CD4-positive, alpha-beta T cell treated with Interferon alpha-2 for 1 hour (primary cell): ENCODE measurements at regions not wholly inside any gene's neighbourhood (a gene's known extent, or its start where the extent isn't known, plus 50 kb on each side); places are given as distances from the start of the nearest gene placed in this dataset.
"Not testable (repeated sequence)": the region's sequence is repeated elsewhere in the genome, so short reads cannot be mapped to it uniquely, and the experiment has no call there.

ENCODE experiments used
- DNase-seq, 2 donors: peaks; one replicate each; pipeline ENCODE4 v3.0.0-alpha.2; 2020 to 2022

DNA sequence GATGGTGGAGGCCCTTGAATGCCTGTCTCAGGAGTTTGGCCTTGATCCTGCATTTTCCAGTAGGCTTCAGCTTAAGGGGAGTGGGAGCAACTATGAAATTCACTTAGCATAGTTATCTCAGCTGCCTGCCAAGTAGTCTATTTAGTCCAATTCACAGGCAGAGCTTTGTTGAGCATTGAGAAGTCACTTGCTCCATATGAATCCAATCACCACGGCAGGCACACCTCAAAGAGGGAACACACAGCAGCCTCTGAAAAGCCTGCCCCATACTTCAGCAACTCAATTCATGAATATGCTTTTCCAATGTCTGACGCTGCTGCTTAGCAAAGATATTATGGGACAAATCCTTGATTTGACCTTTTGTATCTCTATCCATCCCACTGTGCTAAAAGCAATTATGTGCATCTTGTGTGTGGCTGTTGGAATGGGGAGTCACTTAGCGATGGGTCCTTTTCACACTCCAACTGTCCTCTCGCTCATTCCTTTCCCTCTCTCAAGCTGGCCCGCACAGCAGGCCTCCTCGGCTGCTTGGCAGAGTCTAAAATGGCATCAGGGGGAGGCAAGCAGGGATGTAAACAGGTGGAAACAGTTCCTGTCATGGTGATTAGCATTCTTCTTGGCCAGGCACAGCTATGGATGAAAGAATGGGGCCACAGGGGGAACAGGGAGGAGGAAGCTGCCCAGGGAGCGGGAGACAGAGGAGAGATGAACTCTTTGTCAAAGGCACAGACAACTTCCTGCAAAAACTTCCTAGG is 56.0 kb upstream of the LRPPRC start:
- no peak for DNase-seq

DNA sequence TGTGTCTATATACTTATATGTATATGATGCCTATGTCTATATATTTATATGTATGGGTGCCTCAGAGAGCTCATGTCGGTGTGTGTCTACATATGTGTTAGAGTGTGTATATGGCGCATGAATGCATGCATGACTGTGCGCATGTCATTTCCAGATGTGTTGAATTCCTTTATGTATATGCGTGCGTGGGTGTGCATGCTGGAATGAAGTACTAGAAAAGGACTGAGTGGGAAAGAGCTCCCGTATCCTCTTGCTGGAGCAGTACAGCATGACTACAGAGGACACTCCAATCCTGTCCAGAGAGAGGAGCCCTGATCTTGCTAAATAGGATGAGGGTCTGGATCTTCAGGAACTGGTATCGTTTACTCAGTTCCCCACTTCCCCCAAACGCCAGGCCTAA is 56.8 kb upstream of the LRPPRC start:
- no peak for DNase-seq

DNA sequence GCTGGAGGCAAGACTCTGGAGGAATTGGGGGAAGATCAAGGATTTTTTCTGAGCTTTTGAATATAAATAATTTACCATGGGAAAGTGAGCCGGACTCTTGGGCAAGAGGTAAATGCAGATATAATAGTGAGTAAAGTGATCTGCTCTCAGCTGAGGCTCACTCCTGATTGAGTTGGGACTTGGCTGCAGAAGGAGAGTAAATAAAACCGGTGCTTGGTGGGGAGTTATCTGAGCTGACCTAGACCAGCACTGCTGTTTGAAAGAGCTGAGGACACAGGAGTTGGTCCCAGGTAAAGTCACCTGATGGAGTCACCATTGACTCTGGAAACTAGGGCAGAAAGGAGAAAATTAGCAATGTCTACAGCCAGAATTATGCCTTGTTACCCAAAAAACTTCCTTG is 57.3 kb upstream of the LRPPRC start:
- DNase-seq: no peak

DNA sequence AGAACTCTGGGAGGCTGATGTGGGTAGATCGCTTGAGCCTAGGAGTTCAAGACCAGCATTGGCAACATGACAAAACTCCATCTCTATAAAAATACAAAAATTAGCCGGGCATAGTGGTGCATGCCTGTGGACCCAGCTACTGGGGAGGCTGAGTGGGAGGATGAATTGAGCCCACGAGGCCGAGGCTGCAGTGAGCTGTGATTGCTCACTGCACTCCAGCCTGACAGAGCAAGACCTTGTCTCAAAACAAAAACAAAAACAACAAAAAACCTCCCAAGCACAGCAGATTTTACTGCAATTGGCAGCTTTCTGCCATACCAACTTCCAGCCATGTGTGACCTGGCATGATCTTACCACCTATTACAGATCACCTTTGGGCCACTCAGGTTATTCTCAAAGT is 57.7 kb upstream of the LRPPRC start:
- no peak for DNase-seq

DNA sequence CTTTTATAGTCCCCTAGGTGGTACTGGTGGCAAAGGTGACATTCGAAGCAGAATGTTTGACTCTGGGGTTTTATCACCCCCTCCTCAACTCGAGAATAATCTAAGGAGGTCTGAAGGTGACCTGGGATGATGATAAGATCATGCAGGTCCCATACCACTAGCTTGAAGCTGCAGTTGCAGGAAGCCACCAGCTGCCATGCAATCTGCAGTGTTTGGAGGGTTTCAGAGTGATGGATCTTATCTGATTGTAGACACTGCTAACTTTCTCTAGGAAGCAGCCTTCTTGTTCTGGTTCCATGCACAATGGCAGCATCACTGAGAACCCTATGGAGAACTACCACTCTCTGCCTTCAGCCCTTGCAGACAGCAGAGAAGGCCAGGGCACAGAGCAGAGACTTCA is 59.4 kb upstream of the LRPPRC start:
- no peak for DNase-seq

DNA sequence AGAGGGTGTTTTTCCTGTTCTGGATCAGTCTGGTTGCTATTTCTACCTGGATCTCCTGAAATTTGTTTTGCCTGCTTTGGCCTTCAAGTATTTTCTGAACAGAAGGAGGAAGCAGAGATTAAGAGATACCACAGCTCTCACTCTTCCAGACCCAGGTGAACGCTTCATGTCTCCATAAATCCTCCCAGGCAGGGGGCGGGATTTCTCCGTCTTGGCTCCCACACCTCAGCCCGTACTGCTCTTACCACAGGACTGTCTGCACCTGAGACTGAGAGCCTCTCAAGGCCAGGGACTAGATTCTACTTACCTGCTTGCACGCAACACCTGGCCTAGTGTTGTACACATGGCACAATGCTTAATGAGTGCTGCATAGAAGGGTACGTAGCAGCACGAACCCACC is 59.9 kb upstream of the LRPPRC start:
- no peak for DNase-seq

DNA sequence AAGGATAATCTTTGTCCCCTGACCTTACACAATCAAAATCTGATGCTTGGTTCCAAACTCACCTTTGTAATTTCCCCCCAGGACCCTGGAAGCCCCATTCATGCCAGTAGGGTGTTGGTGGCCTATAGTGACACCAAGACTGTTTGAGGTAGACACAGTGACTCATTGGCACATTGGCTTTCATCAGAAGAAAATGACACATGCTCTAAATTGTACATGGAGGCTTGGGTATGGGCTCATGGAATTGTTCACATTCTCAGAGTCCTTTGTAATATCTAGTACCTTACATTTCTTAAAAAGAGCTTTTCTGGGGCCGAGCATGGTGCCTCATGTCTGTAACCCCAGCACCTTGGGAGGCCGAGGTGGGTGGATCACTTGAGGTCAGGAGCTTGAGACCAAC is 61.2 kb upstream of the LRPPRC start:
- no peak for DNase-seq

DNA sequence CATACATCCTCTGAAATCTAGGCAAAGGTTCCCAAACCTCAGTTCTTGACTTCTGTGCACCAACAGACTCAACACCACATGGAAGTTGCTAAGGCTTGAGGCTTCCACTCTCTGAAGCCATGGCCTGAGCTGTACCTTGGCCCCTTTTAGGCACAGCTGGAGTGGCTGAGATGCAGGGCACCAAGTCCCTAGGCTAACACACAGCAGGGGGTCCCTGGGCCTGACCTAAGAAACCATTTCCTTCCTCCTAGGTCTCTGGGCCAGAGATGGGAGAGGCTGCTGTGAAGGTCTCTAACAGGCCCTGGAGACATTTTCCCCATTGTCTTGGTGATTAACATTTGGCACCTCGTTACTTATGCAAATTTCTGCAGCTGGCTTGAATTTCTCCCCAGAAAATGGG is 64.5 kb upstream of the LRPPRC start:
- not testable (repeated sequence) for DNase-seq

DNA sequence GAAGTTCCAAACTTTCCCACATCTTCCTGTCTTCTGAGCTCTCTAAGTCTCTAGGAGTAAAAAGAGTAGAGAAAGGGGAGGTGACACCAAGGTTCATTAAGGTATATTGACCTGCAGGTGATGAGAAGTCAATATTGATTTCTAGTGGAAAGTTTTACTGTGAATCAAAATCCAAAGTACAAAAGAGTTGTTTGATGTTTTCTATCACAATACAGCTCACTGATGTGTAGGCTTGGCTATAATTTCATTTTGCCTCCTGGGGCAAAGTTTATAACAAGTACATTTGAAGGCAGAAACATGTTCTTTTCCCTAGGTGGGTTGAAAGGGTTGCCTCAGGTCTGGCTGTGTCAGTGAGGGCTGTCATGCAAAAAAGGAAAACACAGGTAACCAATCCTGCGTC is 65.2 kb upstream of the LRPPRC start:
- no peak for DNase-seq

DNA sequence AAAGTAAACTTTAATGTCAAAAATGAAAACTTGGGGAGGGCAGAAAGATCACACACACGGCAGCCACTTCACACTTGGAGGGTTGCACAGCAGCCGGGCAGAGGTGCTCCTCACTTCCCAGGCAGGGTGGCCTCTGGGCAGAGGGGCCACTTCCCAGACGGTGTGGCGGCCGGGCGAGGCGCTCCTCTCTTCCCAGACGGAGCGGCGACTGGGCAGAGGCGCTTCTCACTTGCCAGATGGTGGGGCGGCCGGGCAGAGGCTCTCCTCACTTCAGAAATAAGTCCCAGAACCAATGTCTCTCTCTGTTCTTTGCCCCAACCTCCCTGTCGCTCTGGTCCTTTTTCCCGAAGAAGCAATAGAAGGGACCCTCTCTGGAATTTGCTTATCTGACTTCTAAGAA is 65.7 kb upstream of the LRPPRC start:
- no peak for DNase-seq

DNA sequence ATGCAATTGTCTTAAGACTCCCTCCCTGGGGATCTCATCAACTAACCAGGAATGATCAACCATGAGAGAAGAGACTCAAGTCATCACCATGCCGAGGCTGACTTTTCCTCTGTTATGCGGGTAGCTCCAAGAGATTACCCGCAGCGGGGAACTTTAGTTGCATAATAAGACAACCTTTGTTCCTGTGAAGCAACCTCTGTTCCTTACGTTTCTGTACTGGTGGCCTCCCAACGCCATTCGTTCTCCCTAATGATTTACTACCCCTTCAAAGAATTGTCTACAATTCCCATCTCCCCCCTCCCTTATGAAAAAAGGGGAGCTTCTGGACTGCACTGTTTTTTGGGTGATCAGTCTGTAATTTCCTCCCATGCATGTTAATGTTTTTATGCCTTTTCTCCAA is 66.1 kb upstream of the LRPPRC start:
- no peak for DNase-seq

DNA sequence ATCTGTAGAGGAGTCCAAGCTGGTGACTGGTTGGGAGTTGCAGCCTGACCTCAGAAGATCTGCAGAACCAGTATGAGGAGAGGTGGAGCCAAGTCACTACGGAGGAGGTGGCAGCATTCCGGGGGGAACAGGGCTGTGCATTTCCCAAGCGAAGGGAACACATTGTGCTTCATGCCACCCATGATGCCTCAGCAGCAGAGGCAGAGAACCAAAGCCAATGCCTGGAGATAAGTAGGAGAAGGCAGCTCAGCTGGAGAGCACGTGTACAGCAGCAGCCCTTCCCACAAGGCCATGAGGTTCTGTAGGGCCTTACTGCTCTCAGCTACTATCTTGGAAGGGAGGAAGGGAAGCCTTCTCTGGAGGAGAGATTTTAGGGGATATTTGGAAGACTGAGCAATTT is 67.2 kb upstream of the LRPPRC start:
- no peak for DNase-seq

DNA sequence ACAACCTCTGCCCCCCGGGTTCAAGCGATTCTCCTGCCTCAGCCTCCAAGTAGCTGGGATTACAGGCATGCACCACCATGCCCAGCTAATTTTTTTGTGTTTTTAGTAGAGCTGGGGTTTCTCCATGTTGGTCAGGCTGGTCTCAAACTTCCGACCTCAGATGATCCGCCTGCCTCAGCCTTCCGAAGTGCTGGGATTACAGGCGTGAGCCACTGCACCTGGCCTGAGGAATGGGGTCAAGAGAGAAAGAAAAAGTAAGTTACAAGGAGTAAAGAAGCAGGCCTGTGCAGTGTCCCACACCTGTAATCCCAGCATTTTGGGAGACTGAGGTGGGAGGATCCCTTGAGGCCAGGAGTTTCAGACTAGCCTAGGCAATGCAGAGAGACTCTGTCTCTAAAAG is 68.5 kb upstream of the LRPPRC start:
- DNase-seq: not testable (repeated sequence)

DNA sequence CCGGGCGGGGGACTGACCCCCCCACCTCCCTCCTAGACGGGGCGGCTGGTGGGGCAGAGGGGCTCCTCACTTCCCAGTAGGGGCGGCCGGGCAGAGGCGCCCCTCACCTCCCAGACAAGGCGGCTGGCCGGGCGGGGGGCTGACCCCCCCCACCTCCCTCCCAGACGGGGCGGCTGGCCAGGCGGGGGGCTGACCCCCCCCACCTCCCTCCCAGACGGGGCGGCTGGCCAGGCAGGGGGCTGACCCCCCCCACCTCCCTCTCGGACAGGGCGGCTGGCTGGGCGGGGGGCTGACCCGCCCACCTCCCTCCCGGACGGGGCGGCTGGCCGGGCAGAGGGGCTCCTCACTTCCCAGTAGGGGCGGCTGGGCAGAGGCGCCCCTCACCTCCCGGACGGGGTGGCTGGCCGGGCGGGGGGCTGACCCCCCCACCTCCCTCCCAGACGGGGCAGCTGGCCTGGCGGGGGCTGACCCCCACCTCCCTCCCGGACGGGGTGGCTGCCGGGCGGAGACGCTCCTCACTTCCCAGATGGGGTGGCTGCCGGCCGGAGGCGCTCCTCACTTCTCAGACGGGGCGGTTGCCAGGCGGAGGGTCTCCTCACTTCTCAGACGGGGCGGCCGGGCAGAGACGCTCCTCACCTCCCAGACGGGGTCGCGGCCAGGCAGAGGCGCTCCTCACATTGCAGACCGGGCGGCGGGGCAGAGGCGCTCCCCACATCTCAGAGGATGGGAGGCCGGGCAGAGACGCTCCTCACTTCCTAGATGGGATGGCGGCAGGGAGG is 71.4 kb upstream of the LRPPRC start:
- not testable (repeated sequence) for DNase-seq

DNA sequence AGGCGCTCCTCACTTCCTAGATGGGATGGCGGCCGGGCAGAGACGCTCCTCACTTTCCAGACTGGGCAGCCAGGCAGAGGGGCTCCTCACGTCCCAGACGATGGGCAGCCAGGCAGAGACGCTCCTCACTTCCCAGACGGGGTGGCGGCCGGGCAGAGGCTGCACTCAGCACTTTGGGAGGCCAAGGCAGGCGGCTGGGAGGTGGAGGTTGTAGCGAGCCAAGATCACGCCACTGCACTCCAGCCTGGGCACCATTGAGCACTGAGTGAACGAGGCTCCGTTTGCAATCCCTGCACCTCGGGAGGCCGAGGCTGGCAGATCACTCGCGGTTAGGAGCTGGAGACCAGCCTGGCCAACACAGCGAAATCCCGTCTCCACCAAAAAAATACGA is 72.0 kb upstream of the LRPPRC start:
- DNase-seq: not testable (repeated sequence)

DNA sequence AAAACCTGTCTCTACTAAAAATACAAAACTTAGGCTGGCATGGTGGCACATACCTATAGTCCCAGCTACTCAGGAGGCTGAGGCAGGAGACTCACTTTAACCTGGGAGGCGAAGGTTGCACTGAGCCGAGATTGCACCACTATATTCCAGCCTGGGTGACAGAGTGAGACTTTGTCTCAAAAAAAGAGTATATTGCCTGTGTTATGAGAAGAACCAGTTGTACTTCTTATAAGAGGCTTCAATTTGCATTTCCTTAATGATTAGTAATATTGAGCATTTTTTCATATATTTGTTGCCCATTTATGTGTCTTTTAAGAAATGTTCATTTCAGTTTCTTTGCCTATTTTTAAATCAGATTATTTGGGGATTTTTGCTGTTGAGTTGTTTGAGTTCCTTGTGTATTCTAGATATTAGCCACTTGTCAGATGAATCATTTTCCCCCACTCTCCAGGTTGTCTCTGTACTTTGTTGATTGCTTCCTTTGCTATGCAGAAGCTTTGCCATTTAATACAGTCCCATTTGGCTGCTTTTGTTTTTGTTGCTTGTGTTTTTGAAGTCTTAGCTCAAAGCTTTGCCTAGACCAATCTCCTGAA is 75.8 kb upstream of the LRPPRC start:
- DNase-seq: no peak

DNA sequence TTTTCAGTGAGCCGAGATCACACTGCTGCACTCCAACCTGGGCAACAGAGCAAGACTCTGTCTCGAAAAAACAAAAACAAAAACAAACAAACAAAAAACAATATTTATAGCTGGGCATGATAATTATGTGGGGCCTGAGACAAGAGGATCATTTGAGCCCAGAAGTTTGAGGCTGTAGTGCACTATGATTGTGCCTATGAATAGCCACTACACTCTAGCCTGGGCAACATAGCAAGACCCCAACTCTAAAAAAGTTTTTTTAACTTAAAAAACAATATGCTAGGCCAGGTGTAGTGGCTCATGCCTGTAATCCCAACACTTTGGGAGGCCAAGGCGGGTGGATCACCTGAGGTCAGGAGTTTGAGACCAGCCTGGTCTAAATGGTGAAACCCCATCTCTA is 77.9 kb upstream of the LRPPRC start:
- DNase-seq: not testable (repeated sequence)

DNA sequence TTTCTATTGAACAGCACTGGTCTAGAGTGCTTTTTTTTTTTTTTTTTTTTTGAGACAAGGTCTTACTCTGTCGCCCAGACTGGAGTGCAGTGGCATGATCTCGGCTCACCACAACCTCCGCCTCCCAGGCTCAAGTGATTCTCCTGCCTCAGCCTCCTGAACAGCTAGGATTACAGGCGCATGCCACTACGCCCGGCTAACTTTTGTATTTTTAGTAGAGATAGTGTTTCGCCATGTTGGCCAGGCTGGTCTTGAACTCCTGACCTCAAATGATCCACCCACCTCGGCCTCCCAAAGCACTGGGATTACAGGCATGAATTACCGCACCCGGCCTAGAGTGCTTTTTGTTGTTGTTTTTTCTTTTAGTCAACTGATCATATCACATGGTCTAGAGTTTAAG is 79.0 kb upstream of the LRPPRC start:
- not testable (repeated sequence) for DNase-seq

DNA sequence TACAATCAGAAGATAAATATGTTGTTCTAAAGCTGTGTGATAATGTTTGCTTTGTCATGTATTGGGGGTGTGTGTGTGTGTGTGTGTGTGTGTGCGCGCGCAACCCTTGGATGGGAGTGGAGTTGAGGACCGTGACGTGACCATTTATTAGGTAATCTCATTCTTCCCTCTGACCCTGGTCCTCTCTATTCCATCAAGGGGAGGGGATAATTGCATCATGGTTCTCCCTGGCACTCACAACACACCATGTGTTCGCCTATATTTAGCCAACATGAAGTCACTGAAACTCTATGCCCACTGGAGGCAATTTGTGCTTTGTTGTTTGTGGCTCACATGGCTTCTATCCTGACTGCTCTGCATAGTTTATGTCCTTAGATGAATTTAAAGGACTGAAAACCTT is 79.8 kb upstream of the LRPPRC start:
- DNase-seq: no peak

DNA sequence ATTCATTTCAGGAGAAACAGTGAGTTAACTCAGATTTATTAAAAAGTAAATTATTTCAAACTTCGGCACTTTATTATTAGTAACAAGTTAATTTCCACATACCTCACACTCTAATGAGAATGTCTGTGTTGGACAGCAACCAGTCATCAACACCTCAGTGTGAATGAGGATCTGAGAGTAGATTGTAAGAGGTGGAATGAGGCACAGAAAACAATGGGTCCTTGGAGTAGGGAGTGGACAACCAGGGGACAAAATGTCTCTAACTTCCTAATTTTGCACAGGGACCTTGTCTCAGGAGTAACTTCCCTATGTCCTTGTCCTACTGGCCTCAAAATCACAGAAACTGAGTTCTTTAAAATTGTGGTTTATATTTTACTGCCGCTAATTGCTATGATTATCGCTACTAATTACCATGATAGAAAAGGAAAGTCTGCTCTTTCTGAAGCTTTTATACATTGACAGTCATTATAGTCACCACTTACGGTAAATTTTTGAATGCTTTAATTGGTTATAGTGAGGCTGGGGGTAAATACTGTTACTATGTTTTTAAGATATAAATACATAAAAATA is 82.2 kb upstream of the LRPPRC start:
- no peak for DNase-seq

DNA sequence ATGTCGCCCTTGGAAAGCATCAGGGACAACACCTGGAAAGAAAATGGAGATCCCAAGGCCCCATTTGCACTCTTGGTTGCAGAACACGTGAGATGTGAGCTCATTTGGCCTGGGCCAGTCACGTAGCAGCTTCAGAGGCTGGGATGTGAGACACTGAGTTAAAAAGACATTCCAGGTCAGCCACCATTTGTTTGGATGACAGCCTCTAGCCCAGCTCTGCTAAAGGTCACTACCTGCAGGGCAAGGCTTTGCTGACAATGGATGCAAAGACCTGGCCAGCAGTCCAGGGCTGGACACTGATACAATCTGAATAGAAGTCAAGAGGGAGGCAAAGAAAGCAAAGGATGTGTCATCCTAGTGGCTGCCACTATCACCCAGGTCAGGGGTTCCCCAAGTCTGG is 83.9 kb upstream of the LRPPRC start:
- no peak for DNase-seq

DNA sequence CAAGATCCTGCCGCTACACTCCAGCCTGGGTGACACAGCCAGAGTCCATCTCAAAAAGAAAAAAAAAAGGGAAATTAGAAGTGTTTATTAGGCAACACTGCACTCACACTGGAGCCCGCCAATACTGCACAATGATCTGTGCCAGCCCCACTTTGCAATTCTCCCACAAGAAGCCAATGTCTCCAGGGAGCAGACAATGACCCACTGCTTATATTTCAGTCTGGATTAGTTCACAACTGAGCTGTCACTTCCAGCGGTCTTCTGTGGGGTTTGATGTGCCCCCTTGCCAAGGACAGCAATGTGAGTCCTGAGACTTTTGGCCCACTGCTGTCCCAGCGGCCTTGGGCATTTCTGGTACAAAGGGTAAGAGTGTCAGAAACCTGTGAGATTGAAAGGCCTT is 85.6 kb upstream of the PPM1B start:
- DNase-seq: no peak

DNA sequence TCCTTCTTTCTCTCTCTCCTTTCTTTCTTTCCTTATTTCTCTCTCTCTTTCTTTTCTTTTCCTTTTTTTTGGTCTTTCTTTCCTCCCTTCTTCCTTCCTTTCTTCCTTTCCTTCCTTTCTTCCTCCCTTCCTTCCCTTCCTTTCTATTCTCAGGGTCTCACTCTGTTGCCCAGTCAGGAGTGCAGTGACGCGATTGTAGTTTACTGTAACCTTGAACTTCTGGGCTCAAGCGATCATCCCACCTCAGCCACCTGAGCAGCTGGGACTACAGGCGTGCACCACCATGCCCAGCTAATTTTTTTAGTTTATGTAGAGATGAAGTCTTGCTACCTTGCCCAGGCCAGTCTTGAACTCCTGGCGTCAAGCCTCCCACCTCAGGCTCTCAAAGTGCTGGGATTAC is 83.8 kb upstream of the PPM1B start:
- DNase-seq: no peak

DNA sequence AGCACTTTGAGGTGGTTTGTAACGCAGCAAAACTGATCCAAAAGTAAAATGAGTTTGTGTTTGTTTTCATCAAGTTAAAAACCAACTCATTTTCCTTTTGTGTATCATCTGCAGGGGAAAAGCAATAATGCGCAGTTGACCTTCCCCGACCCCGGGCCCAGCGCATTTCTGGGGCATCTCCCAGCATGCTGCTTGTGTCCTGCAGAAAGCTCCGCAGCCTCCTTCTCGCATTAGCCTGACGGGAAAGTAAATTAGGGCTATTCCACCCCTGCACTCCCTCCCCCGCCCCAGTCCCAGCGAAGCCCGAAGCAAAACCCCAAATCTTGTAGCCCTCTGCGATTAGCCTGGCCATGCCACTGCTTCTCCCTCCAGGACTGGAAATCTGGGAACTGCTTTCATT is 82.0 kb upstream of the PPM1B start:
- no peak for DNase-seq
